ENCODE measurements at regions not wholly inside any gene's neighbourhood (a gene's known extent, or its start where the extent isn't known, plus 50 kb on each side); places are given as distances from the start of the nearest gene placed in this dataset.

- H3K36me3 ChIP-seq: no peaks in the 10 kb centered on the region
- intact Hi-C loops (cut with DNase I; ENCODE audit: low total_unique reads): no loop called here
These were observed 125.8 kb downstream of the ANKRD7 start for GRCh38 chr7:118350260-118350659.

DNA sequence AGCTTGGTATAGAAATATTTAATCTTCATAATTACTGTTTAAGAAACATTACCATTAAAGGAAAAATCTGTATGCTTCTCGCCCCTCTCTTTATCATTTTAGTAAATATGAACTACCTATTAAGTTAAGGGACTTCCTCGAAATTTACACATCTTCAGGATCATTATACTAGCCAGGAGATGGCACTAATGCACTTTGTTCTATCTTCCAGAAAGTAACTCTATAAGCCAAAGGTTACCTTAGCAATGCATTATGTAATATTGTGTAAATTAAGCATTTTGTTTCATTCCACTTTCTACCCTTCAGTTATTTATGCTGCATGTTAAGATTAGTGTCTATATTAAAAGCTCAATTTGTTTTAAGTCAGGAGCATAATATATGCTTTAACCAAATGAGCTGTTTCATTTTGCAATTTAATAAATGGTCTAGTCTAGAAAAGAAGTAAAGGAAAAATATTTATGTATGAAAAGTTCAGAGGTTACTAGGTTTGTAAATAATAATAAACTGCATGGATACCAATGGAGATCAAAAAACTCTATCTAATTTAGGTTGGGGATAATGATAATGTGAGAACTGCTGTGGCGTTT, 128.5 kb downstream of the ANKRD7 start:
- Histone ChIP-seq H3K36me3 (no peaks in the 10 kb centered on the region), H3K9me3 (peaks cover 0 to 10% of the 10 kb centered on the region in 2 donors), H3K4me3 (no peak overlapping the region), H3K4me1 (no peaks in the 10 kb centered on the region), H3K27me3 (no peaks in the 10 kb centered on the region), H3K27ac (no peak overlapping the region)
- TF ChIP-seq POLR2AphosphoS5 (IDR thresholded peaks at IDR 0.05) (no peak), POLR2A (IDR thresholded peaks at IDR 0.05) (no peak)
- TF ChIP-seq, protein P1, sequence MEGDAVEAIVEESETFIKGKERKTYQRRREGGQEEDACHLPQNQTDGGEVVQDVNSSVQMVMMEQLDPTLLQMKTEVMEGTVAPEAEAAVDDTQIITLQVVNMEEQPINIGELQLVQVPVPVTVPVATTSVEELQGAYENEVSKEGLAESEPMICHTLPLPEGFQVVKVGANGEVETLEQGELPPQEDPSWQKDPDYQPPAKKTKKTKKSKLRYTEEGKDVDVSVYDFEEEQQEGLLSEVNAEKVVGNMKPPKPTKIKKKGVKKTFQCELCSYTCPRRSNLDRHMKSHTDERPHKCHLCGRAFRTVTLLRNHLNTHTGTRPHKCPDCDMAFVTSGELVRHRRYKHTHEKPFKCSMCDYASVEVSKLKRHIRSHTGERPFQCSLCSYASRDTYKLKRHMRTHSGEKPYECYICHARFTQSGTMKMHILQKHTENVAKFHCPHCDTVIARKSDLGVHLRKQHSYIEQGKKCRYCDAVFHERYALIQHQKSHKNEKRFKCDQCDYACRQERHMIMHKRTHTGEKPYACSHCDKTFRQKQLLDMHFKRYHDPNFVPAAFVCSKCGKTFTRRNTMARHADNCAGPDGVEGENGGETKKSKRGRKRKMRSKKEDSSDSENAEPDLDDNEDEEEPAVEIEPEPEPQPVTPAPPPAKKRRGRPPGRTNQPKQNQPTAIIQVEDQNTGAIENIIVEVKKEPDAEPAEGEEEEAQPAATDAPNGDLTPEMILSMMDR (IDR thresholded peaks at IDR 0.05): no peak
- intact Hi-C loops (cut with DNase I; ENCODE audit: low total_unique reads): no loop called here
- DNase-seq (ENCODE audit: low spot score in 2 of 2): no peak

More at GRCh38 chr7:118350260-118350659, 125.8 kb downstream of the ANKRD7 start:
- Histone ChIP-seq H3K4me1 (no peaks in the 10 kb centered on the region), H3K9me3 (no peaks in the 10 kb centered on the region), H3K27ac (no peak overlapping the region), H3K4me3 (no peak overlapping the region), H3K27me3 (no peaks in the 10 kb centered on the region)
- no peak for DNase-seq (ENCODE audit: low spot score in 2 of 2)
- TF ChIP-seq POLR2AphosphoS5 (IDR thresholded peaks at IDR 0.05) (no peak), POLR2A (IDR thresholded peaks at IDR 0.05) (no peak)
- TF ChIP-seq, protein P1 (IDR thresholded peaks at IDR 0.05): no peak

- no peak for DNase-seq (ENCODE audit: low spot score in 2 of 2)
- Histone ChIP-seq H3K9me3 (no peaks in the 10 kb centered on the region), H3K27ac (no peak overlapping the region), H3K27me3 (no peaks in the 10 kb centered on the region), H3K36me3 (no peaks in the 10 kb centered on the region), H3K4me3 (no peak overlapping the region), H3K4me1 (no peaks in the 10 kb centered on the region)
- intact Hi-C loops (cut with DNase I; ENCODE audit: low total_unique reads): no loop called here
- TF ChIP-seq POLR2AphosphoS5 (IDR thresholded peaks at IDR 0.05) (no peak), POLR2A (IDR thresholded peaks at IDR 0.05) (no peak)
- TF ChIP-seq, protein P1 (IDR thresholded peaks at IDR 0.05): no peak
These were observed 141.9 kb downstream of the ANKRD7 start for GRCh38 chr7:118366363-118366762.

DNA sequence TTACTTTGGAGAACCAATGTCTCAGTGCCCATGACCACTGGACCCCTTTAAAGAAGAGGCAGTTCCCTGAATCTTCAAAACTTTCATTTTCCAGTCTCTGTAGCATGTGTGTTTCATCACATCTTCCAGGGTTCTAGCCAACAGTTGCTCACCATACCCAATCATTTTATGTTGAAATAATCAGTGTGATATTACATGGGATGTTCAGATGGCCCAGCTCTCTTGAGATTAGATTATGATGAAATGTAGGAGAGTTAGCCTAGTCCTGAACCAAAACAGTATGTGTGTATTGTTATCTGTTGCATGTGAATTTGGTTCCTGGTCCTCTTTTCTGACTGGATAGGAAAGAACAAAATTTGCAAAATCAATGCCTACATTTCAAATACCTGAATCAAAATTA, 144.5 kb downstream of the ANKRD7 start:
- H3K27ac ChIP-seq: no peak overlapping the region
- H3K9me3 ChIP-seq: no peaks in the 10 kb centered on the region
- H3K4me1 ChIP-seq: no peaks in the 10 kb centered on the region
- H3K36me3 ChIP-seq: no peaks in the 10 kb centered on the region
- H3K27me3 ChIP-seq: no peaks in the 10 kb centered on the region
- no peak for DNase-seq (ENCODE audit: low spot score in 2 of 2)
- no peak overlapping the region for H3K4me3 ChIP-seq
- intact Hi-C loops (cut with DNase I; ENCODE audit: low total_unique reads): no loop called here
- TF ChIP-seq, protein P1 (IDR thresholded peaks at IDR 0.05): no peak
- no peak for TF ChIP-seq POLR2A (IDR thresholded peaks at IDR 0.05)
- no peak for TF ChIP-seq POLR2AphosphoS5 (IDR thresholded peaks at IDR 0.05)

GRCh38 chr7:118369987-118370386, 145.5 kb downstream of the ANKRD7 start:
- no peaks in the 10 kb centered on the region for H3K36me3 ChIP-seq
- intact Hi-C loops (cut with DNase I; ENCODE audit: low total_unique reads): no loop called here
- DNase-seq (ENCODE audit: low spot score in 2 of 2): no peak
- no peaks in the 10 kb centered on the region for H3K4me1 ChIP-seq
- no peak overlapping the region for H3K27ac ChIP-seq
- no peaks in the 10 kb centered on the region for H3K9me3 ChIP-seq
- H3K4me3 ChIP-seq: no peak overlapping the region
- TF ChIP-seq POLR2A (IDR thresholded peaks at IDR 0.05) (no peak), POLR2AphosphoS5 (IDR thresholded peaks at IDR 0.05) (no peak)
- TF ChIP-seq, protein P1 (IDR thresholded peaks at IDR 0.05): no peak
- no peaks in the 10 kb centered on the region for H3K27me3 ChIP-seq

All from breast epithelium (tissue), 4 donors.